ENCODE measurements at regions not wholly inside any gene's neighbourhood (a gene's known extent, or its start where the extent isn't known, plus 50 kb on each side); places are given as distances from the start of the nearest gene placed in this dataset.

DNA sequence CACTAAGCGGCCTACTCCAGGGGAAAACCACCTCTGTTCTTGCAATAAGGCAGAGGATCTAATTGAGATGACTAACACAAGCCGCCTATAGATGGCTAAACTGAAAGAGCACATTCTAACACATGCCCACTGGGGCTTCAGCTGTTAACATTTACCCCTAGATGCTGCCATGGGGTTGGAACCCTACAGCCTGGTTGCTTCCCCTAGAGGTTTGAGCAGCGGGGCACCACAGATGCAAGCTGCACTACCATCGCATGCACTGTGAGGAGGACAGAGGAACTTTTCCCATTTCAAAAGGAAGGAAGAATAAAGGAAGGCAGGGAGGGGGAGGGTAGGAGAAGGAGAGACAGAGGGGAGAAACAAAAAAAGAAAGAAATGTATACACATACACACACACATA is 465.8 kb upstream of the PCDH15 start:
- TF ChIP-seq ZNF70 (CRISPR knock-in tag; IDR thresholded peaks at IDR 0.05) = no peak
- TF ChIP-seq ZFP3 (CRISPR knock-in tag; IDR thresholded peaks at IDR 0.05) = no peak
- no peak for TF ChIP-seq PPARA (CRISPR knock-in tag; IDR thresholded peaks at IDR 0.05; ENCODE audit: borderline replicate concordance)
- TF ChIP-seq ZFP30 (CRISPR knock-in tag; IDR thresholded peaks at IDR 0.05) = no peak
- TF ChIP-seq RARB (CRISPR knock-in tag; IDR thresholded peaks at IDR 0.05) = no peak
- no peak for TF ChIP-seq ZNF8 (CRISPR knock-in tag; IDR thresholded peaks at IDR 0.05)
